WTC11 (cell line): ENCODE measurements at regions not wholly inside any gene's neighbourhood (a gene's known extent, or its start where the extent isn't known, plus 50 kb on each side); places are given as distances from the start of the nearest gene placed in this dataset.

Experiments used
- CTCF ChIP-seq: fragments of 200-600 bp; IDR thresholded peaks from 2 replicates; pipeline ENCODE4 v1.8.0; 2022; ENCODE audit warnings: antibody characterized with exemption
- NFYB ChIP-seq: sonication (generic); formaldehyde crosslinking; conservative IDR thresholded peaks from 2 replicates; pipeline ENCODE4 v1.8.0; 2022; ENCODE audit warnings: low read depth, missing genetic modification reagents

- TF ChIP-seq CTCF (no peak), NFYB (CRISPR knock-in tag) (no peak)
Measured at GRCh38 chr22:47512617-47513016, 750.2 kb downstream of the TBC1D22A start.
